Glomerular visceral epithelial cell (primary cell): ENCODE measurements at regions not wholly inside any gene's neighbourhood (a gene's known extent, or its start where the extent isn't known, plus 50 kb on each side); places are given as distances from the start of the nearest gene placed in this dataset.
A peak's percentile ranks its signal among the peaks of the same experiment; 100 is the strongest.

ENCODE experiments used
- DNase-seq: peaks from one replicate; pipeline ENCODE4 v3.0.0-alpha.2; 2016; ENCODE audit errors: extremely low spot score

DNA sequence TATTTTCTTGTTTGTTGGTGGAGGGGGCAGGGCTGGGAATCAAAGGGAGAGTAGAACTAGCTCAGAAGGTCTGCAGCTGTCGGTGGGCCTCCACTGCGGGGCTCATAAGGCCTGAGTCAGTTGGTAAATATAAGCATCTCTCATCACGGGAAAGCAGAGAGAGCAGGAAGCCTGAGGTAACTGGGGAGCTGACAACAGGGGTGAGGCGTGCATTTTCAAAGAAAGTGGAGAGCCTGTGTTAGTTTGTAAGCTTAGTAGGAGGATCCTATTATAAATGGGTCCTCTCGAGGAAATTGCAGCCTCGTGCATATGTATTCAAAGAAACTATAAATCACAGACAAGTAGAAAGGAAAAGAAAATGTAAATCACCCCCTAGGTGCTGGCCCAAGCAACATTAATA is 221.0 kb upstream of the CDH13 start:
- DNase-seq, result no peak

DNA sequence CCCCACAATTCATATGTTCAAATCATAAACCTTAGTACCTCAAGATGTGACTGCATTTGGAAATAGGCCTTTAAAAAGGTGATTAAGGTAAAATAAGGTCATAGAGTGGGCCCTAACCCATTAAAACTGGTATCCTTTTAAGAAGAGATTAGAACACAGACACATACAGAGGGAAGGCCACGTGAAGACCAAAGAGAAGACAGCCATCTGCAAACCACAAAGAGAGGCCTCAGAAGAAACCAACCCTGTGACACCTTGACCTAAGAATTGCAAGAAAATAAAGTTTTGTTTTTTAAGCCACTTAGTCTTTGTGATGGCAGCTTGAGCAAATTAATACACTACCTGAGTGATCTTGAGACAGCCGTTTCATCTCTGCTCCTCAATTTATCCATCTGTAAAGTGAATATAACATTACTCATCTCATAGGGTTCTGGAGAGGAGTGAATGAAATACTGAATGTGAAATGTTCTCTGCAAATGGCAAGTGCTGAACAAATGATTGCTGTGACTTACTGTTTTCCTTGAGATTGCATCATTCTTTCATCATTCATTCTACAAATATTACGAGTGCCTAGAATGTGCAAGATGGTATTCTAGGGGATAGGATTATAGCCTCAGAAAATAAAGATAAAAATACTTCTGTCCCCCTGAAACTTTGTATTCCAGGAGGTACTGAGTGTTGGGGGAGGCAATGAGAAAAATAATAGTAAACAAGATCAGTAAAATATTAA is 222.0 kb upstream of the CDH13 start:
- no peak for DNase-seq

DNA sequence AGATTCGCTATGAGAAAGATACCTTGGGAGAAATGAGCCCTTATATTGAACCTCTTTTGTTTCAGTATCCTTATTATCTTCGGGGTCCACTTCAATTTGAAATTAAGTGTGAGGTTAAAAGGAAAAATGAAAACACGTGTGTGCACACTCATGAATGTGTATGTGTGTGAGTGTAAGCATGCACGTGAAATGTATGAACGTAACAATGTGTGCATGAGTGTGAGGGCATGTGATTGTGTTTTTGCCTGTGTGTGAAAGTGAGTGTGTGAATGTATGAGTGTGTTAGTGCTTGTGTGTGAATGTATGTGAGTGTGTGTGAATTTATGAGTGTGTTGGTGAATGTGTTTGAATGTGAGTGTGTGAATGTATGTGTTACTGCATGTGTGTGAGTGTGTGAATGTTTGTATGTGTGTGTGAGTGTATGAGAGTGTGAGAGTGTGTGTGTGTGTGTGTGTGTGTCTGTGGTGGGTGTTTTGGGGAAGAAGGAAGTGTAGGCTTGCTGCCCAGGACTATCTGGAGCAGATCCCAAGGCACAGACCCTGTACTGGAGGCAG is 224.0 kb upstream of the CDH13 start:
- no peak for DNase-seq

DNA sequence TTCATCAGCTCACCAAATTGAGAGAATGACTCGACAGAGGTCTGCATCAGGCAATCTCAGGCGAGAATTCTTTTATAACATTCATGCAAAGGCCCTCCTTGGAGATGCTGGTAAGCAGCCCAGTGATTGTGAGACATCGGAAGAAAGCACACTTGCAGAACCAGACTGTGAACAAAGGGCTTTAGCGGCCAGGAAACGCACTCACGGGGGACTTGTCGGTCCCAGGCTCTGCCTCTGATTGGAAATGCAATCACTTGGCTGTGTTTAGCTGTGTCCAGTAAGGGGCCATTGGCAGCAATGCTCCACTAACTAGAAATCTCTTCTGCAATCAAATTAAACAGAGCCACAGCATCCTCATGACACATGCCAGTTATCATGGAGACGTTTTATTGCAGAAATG is 226.7 kb upstream of the CDH13 start:
- no peak for DNase-seq

DNA sequence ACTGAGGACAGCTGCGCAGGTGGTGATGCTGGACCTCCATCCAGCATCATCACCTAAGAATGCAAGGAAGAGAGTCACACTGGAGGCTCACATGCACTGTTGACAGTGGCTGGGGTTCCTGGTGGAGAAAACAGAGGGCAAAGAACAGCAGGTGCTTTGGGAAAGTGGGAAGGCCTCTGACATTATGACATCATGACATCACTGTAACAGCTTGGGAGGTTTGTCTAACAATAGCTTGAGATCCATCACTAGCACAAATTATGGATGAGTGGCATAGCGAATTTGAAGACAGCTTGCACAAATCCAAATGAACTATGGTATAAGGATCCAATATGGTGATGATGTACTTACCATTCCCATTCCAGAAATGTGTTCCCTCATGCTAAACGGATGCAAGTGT is 226.5 kb upstream of the MPHOSPH6 start:
- DNase-seq, result no peak

DNA sequence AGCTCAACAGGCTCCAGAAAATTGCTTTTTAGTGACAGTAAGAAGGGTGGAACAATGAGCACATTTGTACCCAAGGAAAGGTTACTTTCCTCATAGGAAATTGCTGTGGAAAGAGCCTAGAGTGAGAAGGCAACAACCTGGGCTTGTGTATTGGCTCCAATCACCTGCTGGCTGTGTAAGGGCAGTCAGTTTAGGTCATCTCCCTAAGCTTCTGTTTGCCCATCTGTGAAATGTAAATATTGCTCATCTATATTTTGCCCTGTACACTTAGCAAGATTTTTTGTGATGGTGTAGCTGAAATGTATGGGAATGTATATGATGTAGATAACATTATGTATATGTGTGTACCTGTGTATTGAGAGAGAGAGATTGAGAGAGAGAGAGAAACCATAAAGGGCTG is 225.2 kb upstream of the MPHOSPH6 start:
- no peak for DNase-seq

DNA sequence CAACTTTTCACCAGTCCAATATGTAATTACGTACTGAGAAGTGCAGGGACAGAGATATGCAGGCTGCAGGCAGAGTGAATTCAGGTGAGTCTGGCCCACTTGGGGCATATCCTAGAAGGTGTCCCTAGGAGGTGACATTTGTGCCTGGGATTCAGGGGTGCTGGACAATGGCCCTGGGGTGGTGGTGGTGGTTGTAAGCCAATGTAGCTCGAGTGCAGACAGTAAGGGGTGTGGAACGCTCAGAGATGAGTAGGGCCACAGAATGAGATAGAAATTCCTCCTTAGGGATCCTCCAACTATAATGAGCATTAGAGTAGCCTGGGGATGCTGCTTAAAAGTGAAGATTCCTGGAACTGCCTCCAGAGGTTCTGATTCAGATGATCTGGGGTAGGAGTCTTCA is 221.7 kb upstream of the MPHOSPH6 start:
- DNase-seq, result no peak

DNA sequence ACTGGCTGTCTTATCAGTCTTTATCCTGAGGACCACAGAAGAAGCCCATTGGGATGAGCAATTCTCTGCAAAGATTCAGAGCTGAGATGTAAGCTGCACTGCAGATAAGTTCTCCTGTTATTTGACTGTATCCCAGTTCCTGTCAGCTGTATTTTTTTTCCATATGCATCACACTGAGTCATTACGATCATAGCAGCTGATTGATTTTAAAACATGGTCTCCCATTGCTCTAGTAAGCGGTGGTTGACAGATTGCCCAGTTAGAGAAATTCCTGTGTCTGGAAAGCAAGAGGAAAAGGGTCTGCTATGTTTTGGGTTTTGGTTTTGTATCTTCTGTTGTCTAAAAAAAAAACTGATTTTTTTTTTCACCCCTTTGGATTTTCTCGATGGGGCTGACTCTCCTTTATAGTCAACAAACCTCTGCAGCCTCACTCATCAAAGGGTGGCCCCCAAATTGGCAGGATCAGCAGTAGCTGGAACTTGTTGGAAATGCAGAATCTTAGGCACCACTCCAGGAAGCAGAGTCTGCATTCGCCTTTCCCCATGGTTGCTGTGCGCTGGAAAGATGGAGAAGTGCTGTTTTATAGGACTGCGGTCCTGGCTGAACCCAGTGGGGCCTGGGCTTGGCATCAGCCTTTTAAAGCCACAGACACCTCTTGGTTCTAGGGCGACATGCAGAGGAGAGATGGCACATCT is 220.1 kb upstream of the MPHOSPH6 start:
- DNase-seq, result no peak

DNA sequence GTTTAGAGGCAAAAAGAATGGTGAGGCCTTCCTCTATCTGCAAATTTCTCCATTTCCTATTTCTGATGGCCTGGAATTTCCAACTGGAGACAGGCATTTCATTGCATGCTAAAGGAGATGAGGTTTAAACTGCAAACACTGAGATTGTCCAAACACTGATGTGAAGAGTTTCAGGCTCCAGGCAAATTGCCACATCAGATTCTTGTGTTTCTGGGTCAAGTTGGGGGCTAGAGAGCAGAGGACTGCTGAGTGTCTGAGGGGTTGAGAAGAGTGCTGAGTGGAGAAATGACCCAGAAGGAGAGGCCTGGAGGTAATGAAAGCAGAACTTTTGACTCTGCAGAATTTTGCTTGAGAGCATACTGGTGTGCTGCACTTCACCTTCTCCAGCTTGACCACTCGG is 216.7 kb upstream of the MPHOSPH6 start:
- DNase-seq, result no peak

DNA sequence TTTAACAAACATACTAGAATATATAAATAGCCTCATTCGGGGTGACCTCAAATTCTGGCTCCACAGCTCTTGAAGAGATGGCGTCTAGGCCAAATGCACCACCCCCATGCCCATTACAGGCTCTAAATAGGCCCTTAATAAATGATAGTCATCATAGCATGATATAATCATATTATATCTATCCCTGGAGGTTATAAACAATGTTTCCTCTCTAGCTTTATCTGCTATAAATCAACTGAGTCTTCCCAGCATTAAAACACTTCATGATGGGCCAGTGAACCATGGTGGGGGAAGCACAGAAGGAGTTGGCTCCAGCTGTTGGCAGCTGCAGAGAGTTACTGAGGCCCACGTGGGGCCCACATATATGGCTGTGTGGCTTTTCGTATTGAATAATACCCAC is 214.9 kb upstream of the MPHOSPH6 start:
- no peak for DNase-seq

DNA sequence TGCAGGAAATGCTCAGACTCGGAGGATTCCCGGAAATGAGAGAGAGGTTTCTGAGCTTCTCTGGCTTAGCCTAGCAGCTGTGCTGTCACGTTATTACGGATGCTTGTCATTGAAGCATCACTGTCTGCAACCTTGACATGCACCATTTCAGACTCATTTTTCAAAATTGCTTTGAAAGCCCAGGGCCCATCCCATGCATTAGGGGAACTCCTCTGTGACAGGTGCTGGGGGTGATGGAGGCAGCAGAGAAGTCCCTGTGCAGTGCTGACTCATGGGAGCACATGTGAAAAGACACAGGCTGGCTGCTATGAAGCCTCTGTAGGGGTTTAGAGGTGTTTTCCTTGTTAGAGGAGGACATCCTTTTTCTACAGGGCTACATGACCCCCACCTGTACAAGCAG is 214.0 kb upstream of the MPHOSPH6 start:
- no peak for DNase-seq

DNA sequence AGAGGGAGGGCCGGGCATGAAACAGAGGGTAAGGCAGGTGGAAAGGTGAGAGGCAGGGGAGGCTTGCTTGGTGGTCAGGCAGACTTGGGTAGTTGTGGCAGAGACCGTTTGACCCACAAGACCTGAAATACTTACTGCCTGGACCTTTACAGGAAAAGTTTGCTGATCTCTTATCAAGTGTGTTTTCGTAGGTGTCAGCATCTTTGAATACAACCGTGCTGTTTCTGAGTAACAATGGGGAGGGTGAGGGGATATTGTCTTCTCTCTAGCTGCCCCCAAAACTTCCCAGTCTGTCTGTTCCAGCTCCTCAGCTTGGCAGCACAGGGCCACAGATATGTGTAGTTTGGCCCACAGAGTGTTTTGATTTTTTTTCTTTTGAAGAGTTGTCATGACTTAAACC is 212.5 kb upstream of the MPHOSPH6 start:
- no peak for DNase-seq

DNA sequence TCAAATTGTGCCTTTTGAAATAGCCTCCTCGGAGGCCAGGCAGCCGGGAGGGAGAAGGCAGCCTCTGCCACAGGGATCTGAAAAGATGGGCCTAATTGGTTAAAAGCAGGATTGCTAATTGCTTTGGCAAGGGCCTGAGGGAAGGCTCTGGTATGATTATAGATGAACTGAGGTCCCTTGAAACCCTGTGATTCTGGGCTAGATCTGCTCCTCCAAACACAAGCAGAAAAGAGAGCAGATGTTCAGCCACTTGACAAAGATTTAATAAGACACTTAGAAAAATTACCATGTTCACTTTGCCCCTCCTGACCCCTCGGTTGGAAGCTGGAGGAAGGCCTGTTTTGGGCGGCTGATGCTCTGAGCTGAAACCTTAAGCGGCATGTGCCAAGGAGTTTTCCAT is 209.5 kb upstream of the MPHOSPH6 start:
- no peak for DNase-seq

DNA sequence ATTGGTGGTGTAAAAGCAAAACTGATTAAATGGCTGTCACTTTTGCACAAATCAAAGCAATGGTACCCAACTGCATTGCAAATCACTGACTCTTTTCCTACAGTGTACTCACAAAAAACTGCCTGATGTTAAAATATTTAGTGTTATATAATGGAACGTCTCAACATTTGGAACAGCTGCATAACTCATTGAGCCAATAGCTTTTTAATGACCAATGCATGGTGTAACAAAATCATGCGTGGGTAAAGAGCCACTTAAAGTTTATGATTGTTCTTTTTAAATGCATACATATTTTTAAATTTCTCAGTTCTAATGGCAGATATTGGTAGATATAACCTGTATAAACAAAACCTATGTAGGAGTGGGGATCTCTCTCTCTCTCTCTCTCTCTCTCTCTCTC is 204.0 kb upstream of the MPHOSPH6 start:
- no peak for DNase-seq

DNA sequence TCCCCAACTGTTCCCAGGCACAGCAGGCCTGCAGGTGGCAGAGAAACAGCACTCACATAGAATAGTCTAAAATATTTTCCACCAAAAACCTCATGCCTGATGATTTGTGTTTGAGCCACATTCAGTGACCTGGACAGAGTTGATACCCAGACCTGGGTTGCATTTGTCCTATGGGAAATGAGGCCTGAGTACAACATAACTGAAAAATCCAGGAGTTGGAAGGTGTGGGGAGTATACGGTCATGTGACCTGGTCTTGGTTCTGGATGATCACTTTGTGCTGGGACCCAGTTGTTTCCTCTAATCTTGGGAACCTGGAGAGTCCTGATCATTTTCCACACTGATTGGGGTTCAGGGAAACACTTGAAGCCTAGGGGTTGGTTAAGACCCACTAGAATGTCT is 200.3 kb upstream of the MPHOSPH6 start:
- no peak for DNase-seq

DNA sequence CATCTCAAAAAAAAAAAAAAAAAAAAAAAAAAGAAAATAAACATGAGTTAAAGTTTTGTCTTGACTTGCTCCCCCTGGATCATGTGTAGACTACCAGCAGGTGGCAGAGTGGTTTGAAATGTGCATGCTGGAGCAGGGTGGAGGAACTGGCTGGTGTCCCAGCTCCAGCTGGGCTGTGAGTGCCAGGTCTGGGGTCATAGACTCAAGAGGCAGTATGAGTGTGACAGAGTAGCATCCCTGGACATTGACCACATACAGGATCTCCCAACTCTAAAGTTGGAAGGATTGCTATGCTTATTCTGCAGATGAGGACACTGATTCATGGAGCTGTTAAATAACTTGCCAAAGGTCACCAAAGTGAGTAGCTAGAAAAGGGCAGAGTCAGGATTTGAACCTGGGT is 198.0 kb upstream of the MPHOSPH6 start:
- DNase-seq, result peak; percentile 20

DNA sequence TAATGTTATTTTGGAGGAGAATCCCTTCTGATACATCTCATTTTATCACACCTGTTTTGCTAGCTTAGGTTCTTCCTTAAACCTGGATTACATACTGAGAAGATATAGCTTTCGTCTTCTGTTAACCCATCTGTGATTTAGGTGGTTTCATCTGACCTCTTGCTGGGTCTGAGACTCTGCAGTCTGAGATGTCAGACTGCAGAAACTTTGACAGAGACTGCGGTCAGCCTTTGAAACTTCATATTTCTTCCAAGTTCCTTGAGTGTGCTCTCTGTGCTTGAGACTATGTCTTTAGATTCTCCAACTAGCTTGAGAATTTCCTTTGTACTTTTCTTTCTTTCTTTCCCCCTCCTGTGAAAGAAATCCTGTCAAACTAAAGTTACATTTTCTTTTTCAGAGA is 196.4 kb upstream of the MPHOSPH6 start:
- DNase-seq, result no peak

DNA sequence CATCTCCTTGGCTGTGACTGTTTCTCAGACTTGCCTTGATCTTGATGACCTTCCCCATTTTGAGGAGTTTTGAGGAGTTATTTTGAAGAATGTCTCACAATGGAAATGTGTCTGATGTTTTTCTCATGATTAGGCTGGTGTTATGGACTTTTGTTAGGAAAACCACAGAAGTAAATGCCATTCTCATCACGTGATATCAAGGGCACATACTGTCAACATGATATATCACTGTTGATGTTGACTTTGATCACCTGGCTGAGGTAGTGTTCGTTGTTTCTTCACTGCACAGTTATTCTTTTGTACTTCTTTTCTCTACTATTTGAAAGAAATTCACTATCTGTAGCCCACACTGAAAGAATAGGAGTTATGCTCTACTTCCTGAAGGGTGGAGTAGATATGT is 194.7 kb upstream of the MPHOSPH6 start:
- no peak for DNase-seq

DNA sequence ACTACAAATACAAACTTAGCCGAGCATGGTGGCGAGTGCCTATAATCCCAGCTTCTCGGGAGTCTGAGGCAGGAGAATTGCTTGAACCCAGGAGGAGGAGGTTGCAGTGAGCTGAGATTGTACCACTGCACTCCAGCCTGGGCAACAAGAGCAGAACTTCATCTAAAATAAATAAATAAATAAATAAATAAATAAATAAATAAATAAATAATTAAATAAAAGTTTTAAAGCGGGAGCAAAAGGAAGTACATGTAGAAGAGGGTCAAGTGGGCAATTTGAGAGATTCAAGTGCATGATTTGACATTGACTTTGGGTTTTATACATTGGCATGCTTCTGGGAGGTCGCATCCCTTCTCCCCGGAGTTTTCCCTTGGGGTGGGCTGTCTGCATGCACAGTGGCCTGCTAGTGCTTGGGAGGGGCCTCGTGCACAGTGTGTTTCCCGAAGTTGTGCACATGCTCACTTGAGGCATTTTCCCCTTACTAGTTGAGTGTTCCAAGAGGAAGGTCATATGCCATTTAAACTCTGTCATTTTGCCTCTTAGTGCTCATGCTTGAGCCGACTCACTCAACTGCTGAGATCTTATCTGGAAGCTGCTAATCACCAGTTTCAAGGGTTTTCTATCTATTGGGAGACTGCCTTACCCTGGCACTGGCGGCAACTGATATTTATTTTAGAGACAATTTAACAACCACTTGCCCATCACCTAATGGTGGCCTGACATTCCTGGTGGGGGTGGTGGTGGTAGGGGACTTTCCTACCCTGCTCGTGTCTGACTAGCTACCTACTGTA is 193.2 kb upstream of the MPHOSPH6 start:
- DNase-seq, result no peak

DNA sequence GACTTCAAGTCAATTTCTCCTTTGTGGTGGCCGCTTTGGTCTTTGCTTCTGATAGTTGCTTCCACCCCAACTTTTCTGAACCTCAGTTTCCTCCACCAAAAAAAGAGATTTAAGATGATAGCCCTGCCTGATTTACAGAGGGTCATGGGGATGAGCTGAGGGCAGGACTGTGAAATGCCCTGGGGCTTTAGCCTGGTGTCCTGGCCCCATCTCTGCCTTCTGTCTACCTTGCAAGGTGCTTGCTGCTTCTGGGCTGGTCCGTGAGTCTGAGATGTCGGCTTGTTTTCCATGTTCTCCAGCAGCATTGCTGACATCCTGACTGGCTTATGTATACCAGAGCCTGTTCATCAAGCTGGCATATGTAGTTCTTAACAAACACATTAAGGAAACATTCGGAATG is 191.9 kb upstream of the MPHOSPH6 start:
- no peak for DNase-seq

DNA sequence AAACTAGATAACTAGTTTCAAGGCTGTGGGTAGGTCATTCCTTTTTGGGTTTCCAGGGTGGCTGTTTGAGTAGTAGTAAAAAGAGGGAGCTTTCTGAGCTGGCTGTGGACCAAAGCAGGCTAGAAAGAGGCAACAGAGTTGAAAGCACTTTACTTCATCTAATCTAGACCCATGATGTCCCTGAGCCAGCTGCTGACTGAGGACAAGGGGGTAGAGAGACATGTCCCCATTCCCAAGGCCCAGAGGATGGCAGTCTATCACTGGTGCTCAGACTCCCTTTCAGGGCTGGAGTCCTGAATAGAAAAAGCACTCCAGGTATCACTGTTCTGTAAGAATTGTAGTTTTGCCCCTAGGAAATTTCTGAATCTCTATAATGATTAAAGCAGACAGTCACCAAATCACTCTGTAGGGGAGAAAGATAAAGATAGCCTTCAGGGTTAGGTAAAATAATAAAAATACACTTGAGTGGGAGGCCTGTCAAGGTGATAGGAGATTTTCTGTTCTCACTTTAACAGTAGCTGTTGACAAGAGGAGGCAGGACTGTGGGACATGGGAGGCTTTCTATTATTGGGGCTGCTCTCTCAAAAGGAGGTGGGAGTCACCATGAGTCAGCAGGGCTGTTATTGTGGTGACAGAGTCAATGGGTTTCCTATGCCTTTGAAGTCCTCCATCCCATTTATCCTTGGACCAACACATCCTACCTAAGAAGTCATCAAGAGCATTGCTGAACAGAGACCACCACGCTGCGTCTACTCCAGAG is 190.2 kb upstream of the MPHOSPH6 start:
- DNase-seq, result no peak
